ENCODE measurements at regions not wholly inside any gene's neighbourhood (a gene's known extent, or its start where the extent isn't known, plus 50 kb on each side); places are given as distances from the start of the nearest gene placed in this dataset.

DNA sequence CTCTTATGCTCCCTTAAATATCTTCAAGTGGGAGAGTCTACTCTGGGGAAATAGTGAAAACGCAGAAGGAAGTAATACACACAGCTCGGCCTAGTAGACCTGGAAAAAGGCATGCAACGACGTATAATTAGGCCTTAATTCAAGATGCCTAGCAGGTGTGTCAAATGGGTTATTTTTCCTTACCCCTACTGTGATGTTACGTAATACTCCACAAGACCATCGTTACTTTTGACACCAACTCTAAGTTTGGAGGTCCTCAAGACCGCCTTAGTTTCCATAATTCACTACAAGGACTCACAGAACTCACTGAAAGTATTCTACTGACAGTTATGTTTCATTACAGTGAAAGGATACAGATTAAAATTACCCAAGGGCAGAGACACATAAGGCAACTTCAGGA is 1024.3 kb upstream of the MAP3K7 start:
- no peaks in the 10 kb centered on the region for H3K36me3 ChIP-seq (ENCODE audit: insufficient read depth, low read length)
- no peaks in the 10 kb centered on the region for H3K9me2 ChIP-seq (ENCODE audit: insufficient read depth, low read length)
- no peak overlapping the region for H3K4me2 ChIP-seq (ENCODE audit: low read length)
- no peak overlapping the region for H2AFZ ChIP-seq (ENCODE audit: low read depth, low read length)
- no peaks in the 10 kb centered on the region for H3K27me3 ChIP-seq (ENCODE audit: insufficient read depth, low read depth, low read length)
- no peaks in the 10 kb centered on the region for H3K79me2 ChIP-seq (replicated peaks; ENCODE audit: insufficient read depth, low read length)
- H3K9me3 ChIP-seq (ENCODE audit: low read length): no peaks in the 10 kb centered on the region
- no peak for TF ChIP-seq EZH2 (IDR thresholded peaks at IDR 0.05; ENCODE audit: borderline replicate concordance, insufficient read depth, low read length, poor library complexity, severe bottlenecking)
- no peak for TF ChIP-seq RAD21 (conservative IDR thresholded peaks at IDR 0.05)
- TF ChIP-seq MXI1 (conservative IDR thresholded peaks at IDR 0.05; ENCODE audit: poor library complexity, severe bottlenecking): no peak
- TF ChIP-seq, protein P1, sequence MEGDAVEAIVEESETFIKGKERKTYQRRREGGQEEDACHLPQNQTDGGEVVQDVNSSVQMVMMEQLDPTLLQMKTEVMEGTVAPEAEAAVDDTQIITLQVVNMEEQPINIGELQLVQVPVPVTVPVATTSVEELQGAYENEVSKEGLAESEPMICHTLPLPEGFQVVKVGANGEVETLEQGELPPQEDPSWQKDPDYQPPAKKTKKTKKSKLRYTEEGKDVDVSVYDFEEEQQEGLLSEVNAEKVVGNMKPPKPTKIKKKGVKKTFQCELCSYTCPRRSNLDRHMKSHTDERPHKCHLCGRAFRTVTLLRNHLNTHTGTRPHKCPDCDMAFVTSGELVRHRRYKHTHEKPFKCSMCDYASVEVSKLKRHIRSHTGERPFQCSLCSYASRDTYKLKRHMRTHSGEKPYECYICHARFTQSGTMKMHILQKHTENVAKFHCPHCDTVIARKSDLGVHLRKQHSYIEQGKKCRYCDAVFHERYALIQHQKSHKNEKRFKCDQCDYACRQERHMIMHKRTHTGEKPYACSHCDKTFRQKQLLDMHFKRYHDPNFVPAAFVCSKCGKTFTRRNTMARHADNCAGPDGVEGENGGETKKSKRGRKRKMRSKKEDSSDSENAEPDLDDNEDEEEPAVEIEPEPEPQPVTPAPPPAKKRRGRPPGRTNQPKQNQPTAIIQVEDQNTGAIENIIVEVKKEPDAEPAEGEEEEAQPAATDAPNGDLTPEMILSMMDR (IDR thresholded peaks at IDR 0.05; ENCODE audit: poor library complexity, severe bottlenecking): no peak
- no peak for TF ChIP-seq TAF1 (IDR thresholded peaks at IDR 0.05; ENCODE audit: low read depth)
- TF ChIP-seq POLR2AphosphoS5 (IDR thresholded peaks at IDR 0.05): no peak
- no peak for TF ChIP-seq EP300 (conservative IDR thresholded peaks at IDR 0.05; ENCODE audit: poor library complexity, severe bottlenecking)
- TF ChIP-seq, protein P2, sequence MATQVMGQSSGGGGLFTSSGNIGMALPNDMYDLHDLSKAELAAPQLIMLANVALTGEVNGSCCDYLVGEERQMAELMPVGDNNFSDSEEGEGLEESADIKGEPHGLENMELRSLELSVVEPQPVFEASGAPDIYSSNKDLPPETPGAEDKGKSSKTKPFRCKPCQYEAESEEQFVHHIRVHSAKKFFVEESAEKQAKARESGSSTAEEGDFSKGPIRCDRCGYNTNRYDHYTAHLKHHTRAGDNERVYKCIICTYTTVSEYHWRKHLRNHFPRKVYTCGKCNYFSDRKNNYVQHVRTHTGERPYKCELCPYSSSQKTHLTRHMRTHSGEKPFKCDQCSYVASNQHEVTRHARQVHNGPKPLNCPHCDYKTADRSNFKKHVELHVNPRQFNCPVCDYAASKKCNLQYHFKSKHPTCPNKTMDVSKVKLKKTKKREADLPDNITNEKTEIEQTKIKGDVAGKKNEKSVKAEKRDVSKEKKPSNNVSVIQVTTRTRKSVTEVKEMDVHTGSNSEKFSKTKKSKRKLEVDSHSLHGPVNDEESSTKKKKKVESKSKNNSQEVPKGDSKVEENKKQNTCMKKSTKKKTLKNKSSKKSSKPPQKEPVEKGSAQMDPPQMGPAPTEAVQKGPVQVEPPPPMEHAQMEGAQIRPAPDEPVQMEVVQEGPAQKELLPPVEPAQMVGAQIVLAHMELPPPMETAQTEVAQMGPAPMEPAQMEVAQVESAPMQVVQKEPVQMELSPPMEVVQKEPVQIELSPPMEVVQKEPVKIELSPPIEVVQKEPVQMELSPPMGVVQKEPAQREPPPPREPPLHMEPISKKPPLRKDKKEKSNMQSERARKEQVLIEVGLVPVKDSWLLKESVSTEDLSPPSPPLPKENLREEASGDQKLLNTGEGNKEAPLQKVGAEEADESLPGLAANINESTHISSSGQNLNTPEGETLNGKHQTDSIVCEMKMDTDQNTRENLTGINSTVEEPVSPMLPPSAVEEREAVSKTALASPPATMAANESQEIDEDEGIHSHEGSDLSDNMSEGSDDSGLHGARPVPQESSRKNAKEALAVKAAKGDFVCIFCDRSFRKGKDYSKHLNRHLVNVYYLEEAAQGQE (IDR thresholded peaks at IDR 0.05; ENCODE audit: borderline replicate concordance): no peak
- TF ChIP-seq SMC3 (conservative IDR thresholded peaks at IDR 0.05; ENCODE audit: poor library complexity): no peak
- no peak overlapping the region for H3K27ac ChIP-seq (ENCODE audit: low read length)
- H3K9ac ChIP-seq (ENCODE audit: low read length): no peak overlapping the region
- no peak overlapping the region for H3K4me3 ChIP-seq (ENCODE audit: low read length)
- no peaks in the 10 kb centered on the region for H3F3A ChIP-seq (ENCODE audit: insufficient read depth, low read length, poor library complexity, severe bottlenecking)
- no peaks in the 10 kb centered on the region for H4K20me1 ChIP-seq (ENCODE audit: insufficient read depth)

DNA sequence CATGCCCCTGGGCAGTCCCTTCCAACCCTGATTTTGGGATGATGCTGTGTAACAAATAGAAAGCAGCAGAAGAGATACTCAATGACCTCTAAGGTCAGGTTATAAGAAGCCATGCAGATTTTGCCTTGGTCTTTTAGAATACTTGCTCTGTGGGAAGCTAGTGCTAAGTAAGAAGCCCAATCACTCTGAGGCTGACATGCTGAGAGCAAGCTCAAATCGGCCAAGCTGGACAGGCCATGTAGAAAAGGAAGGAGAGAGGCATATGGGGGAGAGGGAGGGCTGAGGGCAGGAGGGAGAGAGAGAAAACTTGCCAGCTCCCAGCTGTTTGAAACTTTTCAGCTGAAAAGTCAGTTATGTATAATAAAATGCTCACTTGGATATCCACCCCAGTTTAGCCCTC is 1021.6 kb upstream of the MAP3K7 start:
- Histone ChIP-seq H3K27me3 (ENCODE audit: insufficient read depth, low read depth, low read length) (no peaks in the 10 kb centered on the region), H3K4me3 (ENCODE audit: low read length) (no peak overlapping the region), H3F3A (ENCODE audit: insufficient read depth, low read length, poor library complexity, severe bottlenecking) (no peaks in the 10 kb centered on the region), H3K36me3 (ENCODE audit: insufficient read depth, low read length) (no peaks in the 10 kb centered on the region), H2AFZ (ENCODE audit: low read depth, low read length) (no peak overlapping the region), H3K9ac (ENCODE audit: low read length) (no peak overlapping the region), H4K20me1 (ENCODE audit: insufficient read depth) (no peaks in the 10 kb centered on the region), H3K27ac (ENCODE audit: low read length) (no peak overlapping the region), H3K9me2 (ENCODE audit: insufficient read depth, low read length) (no peaks in the 10 kb centered on the region), H3K79me2 (replicated peaks; ENCODE audit: insufficient read depth, low read length) (no peaks in the 10 kb centered on the region), H3K4me2 (ENCODE audit: low read length) (no peak overlapping the region), H3K9me3 (ENCODE audit: low read length) (no peaks in the 10 kb centered on the region)
- TF ChIP-seq EZH2 (IDR thresholded peaks at IDR 0.05; ENCODE audit: borderline replicate concordance, insufficient read depth, low read length, poor library complexity, severe bottlenecking) (no peak), TAF1 (IDR thresholded peaks at IDR 0.05; ENCODE audit: low read depth) (no peak)
